ENCODE measurements at regions not wholly inside any gene's neighbourhood (a gene's known extent, or its start where the extent isn't known, plus 50 kb on each side); places are given as distances from the start of the nearest gene placed in this dataset.

DNA sequence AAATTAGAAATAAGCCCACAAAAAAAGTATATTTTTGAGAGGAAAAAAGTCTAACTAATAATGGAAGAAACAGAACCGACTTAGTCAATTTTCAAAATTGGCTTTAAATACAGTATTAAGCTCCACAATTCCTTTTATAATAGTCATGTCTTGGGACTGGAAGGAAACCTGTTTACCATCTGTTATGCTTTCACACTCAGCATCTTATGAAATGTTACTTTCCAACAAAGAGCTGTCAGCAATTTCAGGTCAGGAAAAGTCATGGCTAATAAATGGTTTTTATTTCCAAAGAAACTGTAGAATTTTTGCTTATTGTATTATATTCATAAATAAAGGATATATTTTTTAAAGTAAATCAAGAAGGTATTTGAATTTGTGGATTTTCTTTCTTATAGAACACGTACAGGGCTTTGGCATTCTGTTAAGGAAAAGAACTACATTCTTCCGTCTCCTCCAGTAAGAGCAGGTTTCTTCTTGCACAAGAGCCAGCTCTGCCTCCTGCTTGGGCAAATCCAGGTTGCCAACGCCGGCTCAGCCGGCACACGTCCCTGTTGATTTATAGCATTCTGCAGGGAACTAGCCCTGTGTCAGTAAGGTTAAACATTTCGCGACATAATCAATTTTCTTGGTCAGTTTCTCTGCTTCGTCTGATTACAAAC, 52.9 kb upstream of the GPR12 start:
- DNase-seq (ENCODE audit: low read depth) = no peak
- TF ChIP-seq, protein P1, sequence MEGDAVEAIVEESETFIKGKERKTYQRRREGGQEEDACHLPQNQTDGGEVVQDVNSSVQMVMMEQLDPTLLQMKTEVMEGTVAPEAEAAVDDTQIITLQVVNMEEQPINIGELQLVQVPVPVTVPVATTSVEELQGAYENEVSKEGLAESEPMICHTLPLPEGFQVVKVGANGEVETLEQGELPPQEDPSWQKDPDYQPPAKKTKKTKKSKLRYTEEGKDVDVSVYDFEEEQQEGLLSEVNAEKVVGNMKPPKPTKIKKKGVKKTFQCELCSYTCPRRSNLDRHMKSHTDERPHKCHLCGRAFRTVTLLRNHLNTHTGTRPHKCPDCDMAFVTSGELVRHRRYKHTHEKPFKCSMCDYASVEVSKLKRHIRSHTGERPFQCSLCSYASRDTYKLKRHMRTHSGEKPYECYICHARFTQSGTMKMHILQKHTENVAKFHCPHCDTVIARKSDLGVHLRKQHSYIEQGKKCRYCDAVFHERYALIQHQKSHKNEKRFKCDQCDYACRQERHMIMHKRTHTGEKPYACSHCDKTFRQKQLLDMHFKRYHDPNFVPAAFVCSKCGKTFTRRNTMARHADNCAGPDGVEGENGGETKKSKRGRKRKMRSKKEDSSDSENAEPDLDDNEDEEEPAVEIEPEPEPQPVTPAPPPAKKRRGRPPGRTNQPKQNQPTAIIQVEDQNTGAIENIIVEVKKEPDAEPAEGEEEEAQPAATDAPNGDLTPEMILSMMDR (IDR thresholded peaks at IDR 0.05; ENCODE audit: low read length, missing control alignments) = no peak

DNA sequence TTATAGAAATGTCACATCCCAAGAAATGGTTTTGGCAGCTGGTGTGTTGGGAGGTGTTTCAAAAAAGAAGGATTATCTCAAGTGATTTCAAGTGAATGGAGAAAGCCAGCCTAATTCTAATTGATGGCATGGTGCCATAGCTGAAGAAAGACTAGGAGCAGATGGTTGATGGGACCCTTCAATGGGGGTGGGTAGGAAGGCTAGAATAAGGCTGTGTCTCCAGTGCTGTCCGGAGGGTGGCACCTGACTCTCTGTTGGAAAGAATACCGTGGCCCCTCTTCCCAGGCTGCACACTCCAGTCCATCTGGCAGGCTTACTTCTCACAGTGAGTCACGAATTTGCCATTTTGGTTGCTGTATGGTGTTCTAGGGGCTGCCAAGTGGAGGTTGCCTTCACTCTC, 51.0 kb upstream of the GPR12 start:
- no peak overlapping the region for H3K4me3 ChIP-seq (replicated peaks; ENCODE audit: low read depth, low read length)
- TF ChIP-seq, protein P1 (IDR thresholded peaks at IDR 0.05; ENCODE audit: low read length, missing control alignments) = no peak
- no peak for DNase-seq (ENCODE audit: low read depth)

More for the DNA sequence above, 52.9 kb upstream of the GPR12 start:
- no peak overlapping the region for H3K4me3 ChIP-seq (replicated peaks; ENCODE audit: low read depth, low read length)

Measured in fibroblast of pulmonary artery (primary cell).